ENCODE measurements at regions not wholly inside any gene's neighbourhood (a gene's known extent, or its start where the extent isn't known, plus 50 kb on each side); places are given as distances from the start of the nearest gene placed in this dataset.

DNA sequence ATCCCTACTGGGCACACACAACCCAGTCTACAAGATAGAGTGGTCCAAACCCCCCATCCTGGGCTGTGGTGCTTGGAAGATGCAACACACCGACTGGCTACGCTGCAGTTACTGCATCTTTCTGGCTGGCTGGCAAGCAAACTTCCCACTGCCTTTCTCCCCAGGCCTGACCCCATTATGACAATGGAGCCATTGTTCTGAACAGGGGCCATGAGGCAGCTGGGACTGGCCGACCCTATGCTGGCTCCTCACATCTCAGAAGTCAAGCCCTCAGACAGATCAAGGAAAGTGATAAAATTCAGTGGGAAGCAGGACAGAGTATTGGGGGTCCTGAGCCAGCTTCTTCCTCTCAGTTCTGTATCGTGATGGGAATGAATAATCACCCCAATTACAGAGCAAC lies 364.1 kb upstream of the ASIC2 start (continued):
- TF ChIP-seq, protein P1, sequence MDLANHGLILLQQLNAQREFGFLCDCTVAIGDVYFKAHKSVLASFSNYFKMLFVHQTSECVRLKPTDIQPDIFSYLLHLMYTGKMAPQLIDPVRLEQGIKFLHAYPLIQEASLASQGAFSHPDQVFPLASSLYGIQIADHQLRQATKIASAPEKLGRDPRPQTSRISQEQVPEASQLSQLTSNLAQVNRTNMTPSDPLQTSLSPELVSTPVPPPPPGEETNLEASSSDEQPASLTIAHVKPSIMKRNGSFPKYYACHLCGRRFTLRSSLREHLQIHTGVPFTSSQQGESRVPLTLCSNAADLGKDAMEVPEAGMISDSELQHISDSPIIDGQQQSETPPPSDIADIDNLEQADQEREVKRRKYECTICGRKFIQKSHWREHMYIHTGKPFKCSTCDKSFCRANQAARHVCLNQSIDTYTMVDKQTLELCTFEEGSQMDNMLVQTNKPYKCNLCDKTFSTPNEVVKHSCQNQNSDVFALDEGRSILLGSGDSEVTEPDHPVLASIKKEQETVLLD (CRISPR knock-in tag; IDR thresholded peaks at IDR 0.05; ENCODE audit: low read depth): no peak
- TF ChIP-seq ZSCAN25 (CRISPR knock-in tag; IDR thresholded peaks at IDR 0.05) (no peak), NCOR1 (IDR thresholded peaks at IDR 0.05; ENCODE audit: borderline replicate concordance, low read length) (no peak)

DNA sequence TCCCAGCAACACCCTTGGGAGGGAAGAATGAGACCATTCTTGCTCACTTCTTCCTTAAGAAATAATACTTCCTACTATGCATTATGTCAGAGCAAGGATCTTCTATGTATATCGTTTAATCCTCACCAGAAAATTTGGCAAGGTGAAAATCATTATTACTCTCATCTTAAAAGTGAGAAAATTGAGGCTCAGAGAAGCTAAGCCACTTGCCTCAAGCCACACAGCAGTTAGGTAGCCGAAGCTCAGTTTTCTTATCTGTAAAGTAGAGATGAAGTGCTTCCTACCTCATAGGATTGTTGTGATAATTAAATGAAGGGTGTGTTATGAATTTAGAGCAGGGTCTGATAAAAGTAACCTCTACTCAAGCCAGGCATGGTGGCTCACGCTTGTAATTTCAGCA lies 368.9 kb upstream of the ASIC2 start:
- H3K27ac ChIP-seq (ENCODE audit: extremely low read length, insufficient read depth, low read length): no peak overlapping the region
- ChIA-PET CTCF (ENCODE audit: low intra/inter-chr PET ratio, low total read pairs) (no interaction called here), POLR2A (no interaction called here)
- in situ Hi-C loops (cut with HindIII; ENCODE audit: extremely low pct_ligation_motif_present, low pct_unique_long_range_greater_than_20kb): no loop called here
- no peak for DNase-seq (ENCODE audit: low spot score)
- H3K36me3 ChIP-seq (replicated peaks in 1 of 2; ENCODE audit: control insufficient read depth in 1 of 2, insufficient read depth in 2 of 2, low read length in 2 of 2): no peaks in the 10 kb centered on the region
- H3K27me3 ChIP-seq (ENCODE audit: control insufficient read depth in 1 of 2, insufficient read depth in 2 of 2, low read length in 2 of 2): no peaks in the 10 kb centered on the region; a peak in 1 of 5 replicates
- BruUV-seq (replicated peaks): no TSS peak
- no peaks in the 10 kb centered on the region for H3K79me2 ChIP-seq (ENCODE audit: insufficient read depth, low read length)
- no peak for ATAC-seq
- no peak overlapping the region for H2AFZ ChIP-seq (ENCODE audit: low read length)
- 5% methylated on average over 3 of the region's 3 CpGs for WGBS (ENCODE audit: low lambda C conversion rate)
- H4K20me1 ChIP-seq (ENCODE audit: insufficient read depth, low read length): no peaks in the 10 kb centered on the region
- H3K9me3 ChIP-seq (ENCODE audit: low read length): no peaks in the 10 kb centered on the region
- FAIRE-seq: no peak
- H3K4me2 ChIP-seq (ENCODE audit: low read depth, low read length): no peak overlapping the region
- H3K4me1 ChIP-seq (ENCODE audit: insufficient read depth, low read length): no peaks in the 10 kb centered on the region
- intact Hi-C loops (cut with micrococcal nuclease; ENCODE audit: unreplicated experiment): no loop called here
- H3K9ac ChIP-seq (ENCODE audit: insufficient read depth, low read depth, low read length): no peak overlapping the region
- H3K4me3 ChIP-seq (replicated peaks in 1 of 3; ENCODE audit: insufficient read depth in 1 of 3, low read depth in 2 of 3, low read length in 3 of 3): no peak overlapping the region
- TF ChIP-seq SUZ12 (IDR thresholded peaks at IDR 0.05; ENCODE audit: low read depth, low read length): no peak
- TF ChIP-seq, protein P2, sequence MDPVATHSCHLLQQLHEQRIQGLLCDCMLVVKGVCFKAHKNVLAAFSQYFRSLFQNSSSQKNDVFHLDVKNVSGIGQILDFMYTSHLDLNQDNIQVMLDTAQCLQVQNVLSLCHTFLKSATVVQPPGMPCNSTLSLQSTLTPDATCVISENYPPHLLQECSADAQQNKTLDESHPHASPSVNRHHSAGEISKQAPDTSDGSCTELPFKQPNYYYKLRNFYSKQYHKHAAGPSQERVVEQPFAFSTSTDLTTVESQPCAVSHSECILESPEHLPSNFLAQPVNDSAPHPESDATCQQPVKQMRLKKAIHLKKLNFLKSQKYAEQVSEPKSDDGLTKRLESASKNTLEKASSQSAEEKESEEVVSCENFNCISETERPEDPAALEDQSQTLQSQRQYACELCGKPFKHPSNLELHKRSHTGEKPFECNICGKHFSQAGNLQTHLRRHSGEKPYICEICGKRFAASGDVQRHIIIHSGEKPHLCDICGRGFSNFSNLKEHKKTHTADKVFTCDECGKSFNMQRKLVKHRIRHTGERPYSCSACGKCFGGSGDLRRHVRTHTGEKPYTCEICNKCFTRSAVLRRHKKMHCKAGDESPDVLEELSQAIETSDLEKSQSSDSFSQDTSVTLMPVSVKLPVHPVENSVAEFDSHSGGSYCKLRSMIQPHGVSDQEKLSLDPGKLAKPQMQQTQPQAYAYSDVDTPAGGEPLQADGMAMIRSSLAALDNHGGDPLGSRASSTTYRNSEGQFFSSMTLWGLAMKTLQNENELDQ (CRISPR knock-in tag; IDR thresholded peaks at IDR 0.05; ENCODE audit: borderline replicate concordance): no peak
- no peak for TF ChIP-seq ZSCAN9 (CRISPR knock-in tag; IDR thresholded peaks at IDR 0.05; ENCODE audit: borderline replicate concordance)
- TF ChIP-seq ZNF883 (CRISPR knock-in tag; IDR thresholded peaks at IDR 0.05; ENCODE audit: not compliant biosample characterization): no peak
- TF ChIP-seq, protein P3, sequence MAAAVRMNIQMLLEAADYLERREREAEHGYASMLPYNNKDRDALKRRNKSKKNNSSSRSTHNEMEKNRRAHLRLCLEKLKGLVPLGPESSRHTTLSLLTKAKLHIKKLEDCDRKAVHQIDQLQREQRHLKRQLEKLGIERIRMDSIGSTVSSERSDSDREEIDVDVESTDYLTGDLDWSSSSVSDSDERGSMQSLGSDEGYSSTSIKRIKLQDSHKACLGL (CRISPR knock-in tag; IDR thresholded peaks at IDR 0.05): no peak
- no peak for TF ChIP-seq ZNF3 (CRISPR knock-in tag; IDR thresholded peaks at IDR 0.05)
- TF ChIP-seq, protein P4, sequence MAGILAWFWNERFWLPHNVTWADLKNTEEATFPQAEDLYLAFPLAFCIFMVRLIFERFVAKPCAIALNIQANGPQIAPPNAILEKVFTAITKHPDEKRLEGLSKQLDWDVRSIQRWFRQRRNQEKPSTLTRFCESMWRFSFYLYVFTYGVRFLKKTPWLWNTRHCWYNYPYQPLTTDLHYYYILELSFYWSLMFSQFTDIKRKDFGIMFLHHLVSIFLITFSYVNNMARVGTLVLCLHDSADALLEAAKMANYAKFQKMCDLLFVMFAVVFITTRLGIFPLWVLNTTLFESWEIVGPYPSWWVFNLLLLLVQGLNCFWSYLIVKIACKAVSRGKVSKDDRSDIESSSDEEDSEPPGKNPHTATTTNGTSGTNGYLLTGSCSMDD (CRISPR knock-in tag; IDR thresholded peaks at IDR 0.05): no peak
- TF ChIP-seq, protein P5, sequence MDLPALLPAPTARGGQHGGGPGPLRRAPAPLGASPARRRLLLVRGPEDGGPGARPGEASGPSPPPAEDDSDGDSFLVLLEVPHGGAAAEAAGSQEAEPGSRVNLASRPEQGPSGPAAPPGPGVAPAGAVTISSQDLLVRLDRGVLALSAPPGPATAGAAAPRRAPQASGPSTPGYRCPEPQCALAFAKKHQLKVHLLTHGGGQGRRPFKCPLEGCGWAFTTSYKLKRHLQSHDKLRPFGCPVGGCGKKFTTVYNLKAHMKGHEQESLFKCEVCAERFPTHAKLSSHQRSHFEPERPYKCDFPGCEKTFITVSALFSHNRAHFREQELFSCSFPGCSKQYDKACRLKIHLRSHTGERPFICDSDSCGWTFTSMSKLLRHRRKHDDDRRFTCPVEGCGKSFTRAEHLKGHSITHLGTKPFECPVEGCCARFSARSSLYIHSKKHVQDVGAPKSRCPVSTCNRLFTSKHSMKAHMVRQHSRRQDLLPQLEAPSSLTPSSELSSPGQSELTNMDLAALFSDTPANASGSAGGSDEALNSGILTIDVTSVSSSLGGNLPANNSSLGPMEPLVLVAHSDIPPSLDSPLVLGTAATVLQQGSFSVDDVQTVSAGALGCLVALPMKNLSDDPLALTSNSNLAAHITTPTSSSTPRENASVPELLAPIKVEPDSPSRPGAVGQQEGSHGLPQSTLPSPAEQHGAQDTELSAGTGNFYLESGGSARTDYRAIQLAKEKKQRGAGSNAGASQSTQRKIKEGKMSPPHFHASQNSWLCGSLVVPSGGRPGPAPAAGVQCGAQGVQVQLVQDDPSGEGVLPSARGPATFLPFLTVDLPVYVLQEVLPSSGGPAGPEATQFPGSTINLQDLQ (CRISPR knock-in tag; IDR thresholded peaks at IDR 0.05): no peak
- no peak for TF ChIP-seq ZNF33B (CRISPR knock-in tag; IDR thresholded peaks at IDR 0.05)
- TF ChIP-seq U2AF2 (IDR thresholded peaks at IDR 0.05; ENCODE audit: low read depth, low read length): no peak
- TF ChIP-seq ZBTB7A (CRISPR knock-in tag; IDR thresholded peaks at IDR 0.05): no peak
- TF ChIP-seq MED8 (CRISPR knock-in tag; IDR thresholded peaks at IDR 0.05; ENCODE audit: insufficient replicate concordance): no peak
- no peak for TF ChIP-seq ZNF674 (CRISPR knock-in tag; IDR thresholded peaks at IDR 0.05; ENCODE audit: low read depth)
- TF ChIP-seq ZNF317 (CRISPR knock-in tag; IDR thresholded peaks at IDR 0.05): no peak

Data from HepG2 (cell line).